ENCODE measurements at regions not wholly inside any gene's neighbourhood (a gene's known extent, or its start where the extent isn't known, plus 50 kb on each side); places are given as distances from the start of the nearest gene placed in this dataset.

DNA sequence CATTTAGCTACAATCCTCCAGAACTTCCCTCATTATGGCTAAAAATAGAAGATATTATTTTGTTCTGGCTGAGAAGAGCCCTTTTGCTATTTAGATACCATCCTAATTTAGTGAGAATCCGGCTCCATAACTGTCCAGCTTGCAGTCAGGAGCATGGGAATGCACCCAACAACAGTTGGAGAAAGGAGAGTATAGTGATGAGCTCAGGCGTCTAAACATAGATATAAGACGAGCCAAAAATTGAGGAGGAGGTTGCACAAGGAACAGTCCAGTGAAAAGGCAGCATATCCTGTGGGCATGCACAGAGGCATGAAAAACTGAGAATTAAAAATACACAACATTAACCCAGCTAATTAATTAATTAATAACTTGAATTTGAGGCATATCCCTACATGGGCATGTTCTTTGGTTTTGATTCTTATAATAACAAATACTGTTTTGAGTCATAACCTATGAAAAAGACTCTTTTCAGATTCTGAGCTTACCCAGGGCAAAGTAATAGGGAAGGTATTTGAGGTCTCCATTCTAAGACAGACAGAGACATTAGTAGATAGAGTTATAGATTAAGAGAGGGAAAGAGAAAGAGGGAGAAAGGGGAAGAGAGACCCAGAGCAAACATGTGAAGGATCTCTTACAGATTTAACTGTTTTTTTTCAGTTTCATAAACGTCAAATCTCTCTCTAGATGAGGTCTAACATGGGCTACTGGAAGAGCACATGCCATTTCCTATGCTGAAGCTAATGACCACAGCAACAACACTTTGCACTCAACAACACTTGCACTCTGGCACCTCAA lies 311.2 kb downstream of the OSR1 start (continued):
- TF ChIP-seq, protein P1, sequence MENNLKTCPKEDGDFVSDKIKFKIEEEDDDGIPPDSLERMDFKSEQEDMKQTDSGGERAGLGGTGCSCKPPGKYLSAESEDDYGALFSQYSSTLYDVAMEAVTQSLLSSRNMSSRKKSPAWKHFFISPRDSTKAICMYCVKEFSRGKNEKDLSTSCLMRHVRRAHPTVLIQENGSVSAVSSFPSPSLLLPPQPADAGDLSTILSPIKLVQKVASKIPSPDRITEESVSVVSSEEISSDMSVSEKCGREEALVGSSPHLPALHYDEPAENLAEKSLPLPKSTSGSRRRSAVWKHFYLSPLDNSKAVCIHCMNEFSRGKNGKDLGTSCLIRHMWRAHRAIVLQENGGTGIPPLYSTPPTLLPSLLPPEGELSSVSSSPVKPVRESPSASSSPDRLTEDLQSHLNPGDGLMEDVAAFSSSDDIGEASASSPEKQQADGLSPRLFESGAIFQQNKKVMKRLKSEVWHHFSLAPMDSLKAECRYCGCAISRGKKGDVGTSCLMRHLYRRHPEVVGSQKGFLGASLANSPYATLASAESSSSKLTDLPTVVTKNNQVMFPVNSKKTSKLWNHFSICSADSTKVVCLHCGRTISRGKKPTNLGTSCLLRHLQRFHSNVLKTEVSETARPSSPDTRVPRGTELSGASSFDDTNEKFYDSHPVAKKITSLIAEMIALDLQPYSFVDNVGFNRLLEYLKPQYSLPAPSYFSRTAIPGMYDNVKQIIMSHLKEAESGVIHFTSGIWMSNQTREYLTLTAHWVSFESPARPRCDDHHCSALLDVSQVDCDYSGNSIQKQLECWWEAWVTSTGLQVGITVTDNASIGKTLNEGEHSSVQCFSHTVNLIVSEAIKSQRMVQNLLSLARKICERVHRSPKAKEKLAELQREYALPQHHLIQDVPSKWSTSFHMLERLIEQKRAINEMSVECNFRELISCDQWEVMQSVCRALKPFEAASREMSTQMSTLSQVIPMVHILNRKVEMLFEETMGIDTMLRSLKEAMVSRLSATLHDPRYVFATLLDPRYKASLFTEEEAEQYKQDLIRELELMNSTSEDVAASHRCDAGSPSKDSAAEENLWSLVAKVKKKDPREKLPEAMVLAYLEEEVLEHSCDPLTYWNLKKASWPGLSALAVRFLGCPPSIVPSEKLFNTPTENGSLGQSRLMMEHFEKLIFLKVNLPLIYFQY (CRISPR knock-in tag; IDR thresholded peaks at IDR 0.05; ENCODE audit: borderline replicate concordance) = no peak
- no peak for TF ChIP-seq ZFP1 (CRISPR knock-in tag; IDR thresholded peaks at IDR 0.05)
- TF ChIP-seq ZFYVE20 (CRISPR knock-in tag; IDR thresholded peaks at IDR 0.05; ENCODE audit: borderline replicate concordance, low read depth) = no peak
- TF ChIP-seq ZNF737 (CRISPR knock-in tag; IDR thresholded peaks at IDR 0.05; ENCODE audit: borderline replicate concordance) = no peak
- no peak for TF ChIP-seq SP1 (IDR thresholded peaks at IDR 0.05)
- TF ChIP-seq SP1 (CRISPR knock-in tag; IDR thresholded peaks at IDR 0.05) = no peak
- no peak for TF ChIP-seq FOXC1 (CRISPR knock-in tag; IDR thresholded peaks at IDR 0.05; ENCODE audit: borderline replicate concordance)
- no peak for TF ChIP-seq ZNF652 (CRISPR knock-in tag; IDR thresholded peaks at IDR 0.05; ENCODE audit: borderline replicate concordance, low read depth)
- no peak for TF ChIP-seq IRX3 (CRISPR knock-in tag; IDR thresholded peaks at IDR 0.05; ENCODE audit: borderline replicate concordance, low read depth)
- no peak for TF ChIP-seq MXI1 (IDR thresholded peaks at IDR 0.05; ENCODE audit: borderline replicate concordance, low read depth, low read length)
